Medulla oblongata (tissue), 1 donor: ENCODE measurements at regions not wholly inside any gene's neighbourhood (a gene's known extent, or its start where the extent isn't known, plus 50 kb on each side); places are given as distances from the start of the nearest gene placed in this dataset.

ENCODE experiments used
- DNase-seq: peaks from one replicate; pipeline ENCODE4 v3.0.0-alpha.2; 2015; ENCODE audit errors: extremely low spot score

- no peak for DNase-seq
Measured at GRCh38 chrX:80312448-80312847, 107.8 kb upstream of the TENT5D start.

- DNase-seq = no peak
Measured at GRCh38 chrX:80316526-80316925, 103.7 kb upstream of the TENT5D start.

GRCh38 chrX:80317646-80318045 lies 102.6 kb upstream of the TENT5D start:
- DNase-seq = no peak

- no peak for DNase-seq
Measured at GRCh38 chrX:80331285-80331684, 89.0 kb upstream of the TENT5D start.

- no peak for DNase-seq
Measured at GRCh38 chrX:80334583-80334982, 85.7 kb upstream of the TENT5D start.

- DNase-seq = no peak
Measured at GRCh38 chrX:80335062-80335830, 85.0 kb upstream of the TENT5D start.

- DNase-seq = no peak
Measured at GRCh38 chrX:80354966-80355465, 65.2 kb upstream of the TENT5D start.
